ENCODE measurements at regions not wholly inside any gene's neighbourhood (a gene's known extent, or its start where the extent isn't known, plus 50 kb on each side); places are given as distances from the start of the nearest gene placed in this dataset.
A peak's percentile ranks its signal among the peaks of the same experiment; 100 is the strongest.
"Not testable (repeated sequence)": the region's sequence is repeated elsewhere in the genome, so short reads cannot be mapped to it uniquely, and the experiment has no call there.

DNA sequence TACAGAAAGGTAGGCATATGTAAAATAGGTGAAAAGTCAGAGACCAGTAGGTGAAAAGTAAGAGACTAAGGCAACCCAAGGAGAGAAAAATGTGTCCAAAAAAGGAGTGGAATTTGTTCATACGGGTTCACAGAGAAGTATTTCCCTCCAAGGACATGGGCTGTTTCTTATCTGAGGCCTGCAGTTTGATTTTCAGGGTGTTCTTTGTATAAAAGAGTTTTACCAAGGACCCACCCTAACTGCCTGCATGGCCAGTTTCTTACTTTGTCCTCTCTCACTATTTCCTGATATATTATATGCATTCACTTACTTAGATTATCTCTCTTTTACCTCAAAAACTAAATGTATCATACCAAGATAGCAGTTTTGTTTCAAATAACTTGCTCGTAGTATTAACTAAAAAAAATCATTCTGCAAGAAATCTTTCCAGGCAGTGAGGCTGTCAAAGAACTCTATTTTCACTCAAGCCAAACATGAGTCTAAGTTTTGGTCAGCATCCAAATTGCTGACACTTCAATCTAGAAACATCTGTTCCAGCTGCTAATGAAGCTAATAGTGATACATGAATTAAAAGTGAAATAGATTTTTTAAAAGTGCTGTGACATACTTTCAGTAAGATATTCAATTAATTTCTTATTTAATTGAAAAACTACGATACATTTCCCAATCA lies 141.4 kb upstream of the SGCG start:
- no peak overlapping the region for H3K27ac Mint-ChIP-seq
- peaks cover 9% of the 10 kb centered on the region for H3K27me3 Mint-ChIP-seq
- DNase-seq, result no peak
- no peaks in the 10 kb centered on the region for H3K4me1 Mint-ChIP-seq
- H3K9me3 Mint-ChIP-seq, result no peaks in the 10 kb centered on the region
- H3K4me3 Mint-ChIP-seq, result no peak overlapping the region
- no peaks in the 10 kb centered on the region for H3K36me3 Mint-ChIP-seq

DNA sequence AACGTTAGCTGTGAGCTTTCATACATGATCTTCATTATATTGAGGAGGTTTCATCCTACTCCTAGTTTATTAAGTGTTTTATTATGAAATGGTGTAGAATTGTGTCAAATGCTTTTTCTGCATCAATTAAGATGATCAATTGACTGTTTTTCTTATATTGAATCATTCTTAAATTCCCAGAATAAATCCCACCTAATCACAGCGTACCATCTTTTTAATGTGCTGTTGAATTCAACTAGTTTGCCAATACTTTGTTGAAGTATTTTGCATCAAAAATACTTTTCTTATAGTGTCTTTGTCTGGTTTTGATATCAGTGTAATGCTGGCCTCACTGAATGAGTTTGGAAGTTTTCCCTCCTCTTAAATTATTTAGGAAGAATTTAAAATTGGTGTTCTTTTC lies 138.6 kb upstream of the SGCG start:
- H3K27ac Mint-ChIP-seq, result no peak overlapping the region
- DNase-seq, result no peak
- no peaks in the 10 kb centered on the region for H3K9me3 Mint-ChIP-seq
- H3K36me3 Mint-ChIP-seq, result no peaks in the 10 kb centered on the region
- H3K4me3 Mint-ChIP-seq, result no peak overlapping the region
- peaks cover 13% of the 10 kb centered on the region for H3K27me3 Mint-ChIP-seq
- H3K4me1 Mint-ChIP-seq, result no peaks in the 10 kb centered on the region

DNA sequence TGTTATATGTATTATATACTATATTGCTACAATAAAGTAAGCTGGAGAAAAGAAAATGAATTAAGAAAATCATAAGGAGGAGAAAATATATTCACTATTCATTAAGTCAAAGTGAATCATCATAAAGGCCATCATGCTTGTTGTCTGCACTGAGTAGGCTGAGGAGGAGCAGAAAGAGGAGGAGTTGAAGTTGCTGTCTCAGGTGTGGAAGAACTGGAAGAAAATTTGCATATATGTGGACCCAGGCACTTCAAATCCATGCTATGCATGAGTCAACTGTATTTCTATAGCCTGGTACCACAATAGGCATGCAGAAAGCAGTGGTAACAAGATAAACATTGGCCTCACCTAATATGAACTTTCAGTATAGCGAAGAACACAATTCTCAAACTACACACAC lies 135.9 kb upstream of the SGCG start:
- Mint-ChIP-seq H3K4me3 (no peak overlapping the region), H3K27me3 (peaks cover 10% of the 10 kb centered on the region), H3K36me3 (no peaks in the 10 kb centered on the region), H3K4me1 (no peaks in the 10 kb centered on the region), H3K9me3 (no peaks in the 10 kb centered on the region), H3K27ac (no peak overlapping the region)
- no peak for DNase-seq

DNA sequence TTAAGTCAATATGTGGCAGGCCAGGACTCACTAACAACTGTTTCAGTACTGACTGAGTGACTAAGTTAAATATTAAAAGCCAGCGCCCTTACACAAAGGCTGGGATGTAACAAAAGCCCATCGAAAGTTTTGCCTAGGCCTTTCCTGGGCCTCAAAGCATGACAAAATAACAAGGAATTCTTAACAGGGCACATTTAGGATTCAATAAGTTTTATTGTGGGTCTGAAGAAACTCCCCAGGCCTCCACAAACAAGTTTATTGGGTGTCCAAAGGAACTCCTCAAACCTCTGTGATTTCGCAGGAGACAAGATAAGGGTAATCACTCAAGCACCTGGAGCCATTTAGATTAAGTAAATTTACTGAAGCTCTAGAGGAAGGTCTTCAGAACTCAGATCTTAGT lies 130.7 kb upstream of the SGCG start:
- H3K27me3 Mint-ChIP-seq, result peaks cover 4% of the 10 kb centered on the region
- H3K27ac Mint-ChIP-seq, result no peak overlapping the region
- H3K9me3 Mint-ChIP-seq, result no peaks in the 10 kb centered on the region
- no peak overlapping the region for H3K4me3 Mint-ChIP-seq
- DNase-seq, result no peak
- H3K4me1 Mint-ChIP-seq, result no peaks in the 10 kb centered on the region
- no peaks in the 10 kb centered on the region for H3K36me3 Mint-ChIP-seq

DNA sequence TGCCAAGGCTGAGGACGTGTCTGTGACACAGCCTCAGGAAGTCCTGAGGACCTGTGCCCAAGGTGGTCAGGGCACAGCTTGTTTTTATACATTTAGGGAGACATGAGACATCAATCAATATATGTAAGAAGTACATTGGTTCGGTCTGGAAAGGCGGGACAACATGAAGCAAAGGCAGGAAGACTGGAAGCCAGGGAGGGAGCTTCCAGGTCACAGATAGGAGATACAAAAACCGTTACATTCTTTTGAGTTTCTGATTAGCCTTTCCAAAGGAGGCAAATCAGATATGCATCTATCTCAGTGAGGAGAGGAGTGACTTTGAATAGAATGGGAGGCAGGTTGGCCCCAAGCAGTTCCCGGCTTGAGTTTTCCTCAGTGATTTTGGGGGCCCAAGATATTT lies 127.1 kb upstream of the SGCG start:
- H3K4me3 Mint-ChIP-seq, H3K27me3 Mint-ChIP-seq, DNase-seq, H3K27ac Mint-ChIP-seq, H3K4me1 Mint-ChIP-seq, H3K36me3 Mint-ChIP-seq, H3K9me3 Mint-ChIP-seq: not testable (repeated sequence)

DNA sequence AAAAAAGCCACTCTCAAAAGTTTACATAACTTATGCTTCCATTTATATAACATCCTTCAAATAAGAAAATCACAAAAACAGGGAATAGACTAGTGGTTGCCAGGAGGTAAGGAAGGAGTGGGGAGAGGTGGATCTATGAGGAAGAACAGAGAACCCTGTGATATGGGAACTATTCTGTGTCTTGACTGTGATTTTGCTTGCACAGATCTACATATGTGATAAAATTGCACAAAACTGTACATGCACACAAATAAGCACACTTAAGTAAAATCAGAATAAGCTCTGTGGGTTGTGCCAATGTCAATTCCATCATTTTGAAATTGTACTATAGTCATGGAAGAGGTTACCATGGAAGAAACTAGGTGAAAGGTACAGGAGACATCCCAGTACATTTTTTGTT lies 121.6 kb upstream of the SGCG start:
- Mint-ChIP-seq H3K36me3 (no peaks in the 10 kb centered on the region), H3K27ac (no peak overlapping the region)

DNA sequence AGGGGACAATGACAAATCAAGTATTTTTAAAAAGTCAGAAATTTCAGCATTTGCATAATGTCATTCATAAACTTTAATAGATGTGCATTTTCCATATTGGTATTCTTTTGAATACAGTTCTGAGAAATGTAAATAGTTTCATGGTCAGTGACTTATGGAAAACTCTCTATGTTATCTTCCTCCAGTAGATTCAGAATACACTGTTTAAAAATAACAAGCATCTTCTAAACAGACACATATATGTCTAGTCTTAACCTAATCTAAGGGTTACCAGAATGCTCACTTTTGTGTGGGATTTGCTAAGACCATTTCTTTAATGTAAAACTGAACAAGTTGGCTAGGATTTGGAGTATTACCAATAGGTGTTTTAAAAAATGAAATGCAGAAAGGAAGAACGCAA lies 119.8 kb upstream of the SGCG start:
- Mint-ChIP-seq H3K27me3 (no peaks in the 10 kb centered on the region), H3K4me3 (no peak overlapping the region), H3K4me1 (no peaks in the 10 kb centered on the region)

More for the DNA sequence above, 121.6 kb upstream of the SGCG start:
- Mint-ChIP-seq H3K4me1 (no peaks in the 10 kb centered on the region), H3K27me3 (no peaks in the 10 kb centered on the region), H3K4me3 (no peak overlapping the region), H3K9me3 (no peaks in the 10 kb centered on the region)
- DNase-seq, result no peak

DNA sequence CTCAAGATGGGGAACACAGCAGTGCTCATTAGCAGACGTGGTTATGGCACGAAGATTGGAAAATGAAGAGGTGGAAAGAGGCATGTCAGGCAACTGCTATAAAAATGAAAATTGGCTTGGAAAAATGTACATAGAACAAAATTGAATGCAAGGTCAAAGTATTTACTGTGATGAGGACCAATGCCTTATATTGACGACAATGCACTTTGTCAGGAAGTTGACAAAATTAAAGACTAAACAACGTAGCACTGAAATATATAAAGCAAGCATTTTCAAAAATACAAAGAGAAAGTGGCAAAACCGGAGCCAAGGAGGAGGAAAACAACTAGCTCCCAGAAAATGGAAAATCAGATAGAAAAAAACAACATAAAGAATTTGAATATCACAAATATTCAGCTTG lies 113.7 kb upstream of the SGCG start:
- Mint-ChIP-seq H3K36me3 (no peaks in the 10 kb centered on the region), H3K4me1 (no peaks in the 10 kb centered on the region), H3K27me3 (no peaks in the 10 kb centered on the region), H3K9me3 (peaks cover 3% of the 10 kb centered on the region), H3K27ac (no peak overlapping the region), H3K4me3 (no peak overlapping the region)
- DNase-seq, result no peak

More for the DNA sequence above, 119.8 kb upstream of the SGCG start:
- Mint-ChIP-seq H3K36me3 (no peaks in the 10 kb centered on the region), H3K27ac (no peak overlapping the region), H3K9me3 (no peaks in the 10 kb centered on the region)
- DNase-seq, result no peak

DNA sequence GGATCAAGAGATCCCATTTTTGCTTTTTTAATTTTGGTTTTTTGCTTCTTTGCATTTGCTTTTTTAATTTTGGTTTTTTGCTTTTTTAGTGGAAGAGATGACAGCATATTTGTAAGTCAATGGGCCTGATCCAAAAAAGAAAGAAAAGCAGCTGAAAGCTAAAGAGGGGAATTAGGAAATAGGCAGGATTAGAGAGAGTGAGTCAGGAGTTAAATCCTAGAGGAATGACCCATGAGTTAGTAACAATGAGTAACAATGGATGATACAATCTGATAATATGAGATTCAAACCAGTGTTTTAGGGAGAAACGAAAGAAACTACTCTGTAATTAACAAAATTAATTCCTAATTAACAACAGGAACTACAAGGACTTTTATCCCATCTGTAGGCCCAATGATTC lies 111.2 kb upstream of the SGCG start:
- H3K36me3 Mint-ChIP-seq, result no peaks in the 10 kb centered on the region
- no peak overlapping the region for H3K27ac Mint-ChIP-seq
- peaks cover 3% of the 10 kb centered on the region for H3K9me3 Mint-ChIP-seq
- H3K27me3 Mint-ChIP-seq, result no peaks in the 10 kb centered on the region
- no peak for DNase-seq
- H3K4me1 Mint-ChIP-seq, result no peaks in the 10 kb centered on the region
- no peak overlapping the region for H3K4me3 Mint-ChIP-seq

DNA sequence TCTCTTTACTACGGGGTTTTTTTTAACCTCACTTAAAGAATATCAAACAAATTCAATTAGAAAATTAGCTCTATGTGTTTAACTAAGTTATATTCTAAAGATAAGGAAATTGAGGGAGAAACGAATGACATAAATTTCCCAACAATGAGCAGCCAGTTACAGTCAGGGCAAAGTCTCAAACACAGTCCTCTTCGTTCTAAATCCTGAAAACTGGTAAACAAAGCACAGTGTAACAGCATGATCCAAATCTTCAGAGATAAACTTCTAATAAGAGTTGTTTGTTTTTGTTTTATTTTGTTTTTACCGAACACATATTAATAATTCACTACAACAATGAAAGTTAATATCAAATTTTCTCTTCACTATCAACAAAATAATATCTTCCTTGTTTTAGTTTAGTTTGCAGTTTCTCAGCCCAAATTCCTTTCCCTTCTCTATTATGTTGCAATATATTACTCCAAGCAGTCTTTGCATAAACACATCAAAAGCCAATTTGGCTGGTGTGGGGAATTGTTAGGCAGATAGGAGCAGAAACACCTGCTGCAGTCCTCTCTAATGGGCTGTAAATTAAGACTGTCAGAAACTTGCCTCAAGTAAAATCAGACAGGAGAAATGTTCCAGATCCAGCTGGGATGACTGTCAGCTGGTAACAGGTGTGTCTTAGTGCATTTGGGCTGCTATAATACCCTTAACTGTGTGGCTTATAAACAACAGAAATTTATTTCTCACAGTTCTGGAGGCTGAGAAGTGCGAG lies 106.5 kb upstream of the SGCG start:
- Mint-ChIP-seq H3K27ac (no peak overlapping the region), H3K4me3 (no peak overlapping the region), H3K4me1 (no peaks in the 10 kb centered on the region), H3K9me3 (peaks cover 3% of the 10 kb centered on the region), H3K36me3 (no peaks in the 10 kb centered on the region), H3K27me3 (no peaks in the 10 kb centered on the region)
- no peak for DNase-seq

DNA sequence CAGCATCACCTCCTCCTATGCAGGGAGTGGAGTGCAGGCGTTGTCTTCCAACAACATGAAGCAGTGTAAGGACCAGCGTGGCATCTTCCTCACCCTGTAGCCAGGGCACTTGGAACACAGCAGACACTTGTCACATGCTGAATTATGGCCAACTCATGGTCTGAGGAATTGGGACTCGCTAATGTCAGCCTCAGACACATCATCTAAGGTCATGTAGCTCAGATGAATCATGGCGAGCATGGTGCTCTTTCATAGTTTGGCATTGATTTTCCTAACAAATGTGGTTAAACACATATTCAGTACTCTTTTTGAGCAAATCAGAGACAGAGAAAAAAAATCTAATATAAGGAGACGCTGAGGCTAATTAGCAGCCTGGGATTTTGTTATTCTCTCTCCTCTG lies 99.6 kb upstream of the SGCG start:
- H3K9me3 Mint-ChIP-seq, result no peaks in the 10 kb centered on the region
- no peak overlapping the region for H3K27ac Mint-ChIP-seq
- no peaks in the 10 kb centered on the region for H3K36me3 Mint-ChIP-seq
- DNase-seq, result no peak
- H3K4me3 Mint-ChIP-seq, result no peak overlapping the region
- peaks cover 3% of the 10 kb centered on the region for H3K27me3 Mint-ChIP-seq
- no peaks in the 10 kb centered on the region for H3K4me1 Mint-ChIP-seq

DNA sequence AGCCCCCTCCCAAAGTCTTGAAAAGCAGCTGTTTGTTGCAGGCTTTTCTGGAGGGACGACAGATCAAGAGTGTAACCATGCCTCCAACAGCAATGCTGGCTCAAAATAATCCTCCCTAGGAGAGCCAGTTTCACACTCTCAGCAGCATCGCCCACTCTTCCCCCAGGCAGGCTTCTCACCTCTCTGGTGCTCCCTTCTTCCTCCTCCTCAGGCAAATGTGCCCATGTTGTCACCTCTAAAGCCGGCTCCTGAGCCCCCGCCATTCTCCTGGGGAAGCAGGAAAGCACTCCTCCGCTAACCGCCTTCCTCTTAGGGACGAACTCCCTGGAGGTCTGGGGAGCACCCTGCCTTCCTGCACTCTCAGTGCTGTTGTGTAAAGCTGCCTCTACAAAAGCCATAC lies 98.9 kb upstream of the SGCG start:
- H3K36me3 Mint-ChIP-seq, result no peaks in the 10 kb centered on the region
- no peaks in the 10 kb centered on the region for H3K9me3 Mint-ChIP-seq
- peak overlapping the region; percentile 39 for H3K27ac Mint-ChIP-seq
- no peak overlapping the region for H3K4me3 Mint-ChIP-seq
- peaks cover 3% of the 10 kb centered on the region for H3K27me3 Mint-ChIP-seq
- DNase-seq, result no peak
- H3K4me1 Mint-ChIP-seq, result no peaks in the 10 kb centered on the region

DNA sequence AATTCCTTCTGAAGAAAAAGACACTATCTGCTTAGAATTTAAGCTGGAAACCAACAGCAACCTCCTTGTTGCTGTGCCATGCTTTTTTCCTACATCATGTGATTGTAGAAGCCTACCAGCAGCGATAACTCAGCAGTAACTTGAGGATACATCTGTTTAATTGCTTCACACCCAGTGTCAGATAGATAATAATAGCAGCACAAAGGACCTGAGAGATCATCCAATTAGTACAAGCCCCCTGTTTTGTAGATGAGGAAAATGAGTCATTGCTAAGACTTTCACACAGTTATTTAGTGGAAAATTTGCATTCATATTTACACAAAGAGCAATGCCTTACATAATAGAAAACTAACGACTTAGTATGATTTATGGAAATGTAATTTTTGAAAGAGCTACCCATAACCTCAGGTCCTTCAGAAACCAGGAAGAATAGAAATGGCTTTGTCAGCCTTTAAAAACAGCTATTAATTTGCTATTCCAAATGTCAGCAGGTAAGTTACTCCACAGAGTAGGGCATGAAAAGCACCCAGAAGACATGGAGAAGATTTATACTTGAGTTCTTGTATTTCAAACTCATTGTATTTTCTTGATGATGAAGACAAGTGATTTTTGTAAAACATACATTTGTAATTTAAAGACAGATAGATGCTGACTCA lies 93.7 kb upstream of the SGCG start:
- peaks cover 8% of the 10 kb centered on the region for H3K27me3 Mint-ChIP-seq
- no peak overlapping the region for H3K4me3 Mint-ChIP-seq
- DNase-seq, result no peak
- H3K9me3 Mint-ChIP-seq, result no peaks in the 10 kb centered on the region
- no peak overlapping the region for H3K27ac Mint-ChIP-seq
- no peaks in the 10 kb centered on the region for H3K36me3 Mint-ChIP-seq
- H3K4me1 Mint-ChIP-seq, result no peaks in the 10 kb centered on the region

DNA sequence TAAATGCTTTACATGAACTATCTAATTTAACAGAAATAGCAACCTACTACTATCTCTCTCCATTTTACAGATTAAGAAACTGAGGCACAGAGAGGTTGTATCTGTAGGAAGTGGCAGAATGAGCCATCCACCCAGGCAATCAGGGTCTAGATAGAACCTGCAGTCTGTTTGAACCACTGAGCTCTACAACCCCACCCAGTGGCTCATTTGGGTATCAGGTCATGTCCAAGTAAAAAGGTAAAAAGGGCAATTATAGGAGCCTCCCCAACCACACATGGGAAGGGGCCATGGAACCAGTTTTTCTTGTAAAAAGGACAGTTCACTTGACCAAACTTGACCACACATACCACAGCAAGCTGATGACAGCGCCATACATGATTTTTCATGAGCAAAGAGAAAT lies 92.9 kb upstream of the SGCG start:
- H3K9me3 Mint-ChIP-seq, result no peaks in the 10 kb centered on the region
- no peaks in the 10 kb centered on the region for H3K4me1 Mint-ChIP-seq
- DNase-seq, result peak; percentile 5
- H3K27me3 Mint-ChIP-seq, result peaks cover 8% of the 10 kb centered on the region
- no peak overlapping the region for H3K27ac Mint-ChIP-seq
- no peak overlapping the region for H3K4me3 Mint-ChIP-seq
- no peaks in the 10 kb centered on the region for H3K36me3 Mint-ChIP-seq

DNA sequence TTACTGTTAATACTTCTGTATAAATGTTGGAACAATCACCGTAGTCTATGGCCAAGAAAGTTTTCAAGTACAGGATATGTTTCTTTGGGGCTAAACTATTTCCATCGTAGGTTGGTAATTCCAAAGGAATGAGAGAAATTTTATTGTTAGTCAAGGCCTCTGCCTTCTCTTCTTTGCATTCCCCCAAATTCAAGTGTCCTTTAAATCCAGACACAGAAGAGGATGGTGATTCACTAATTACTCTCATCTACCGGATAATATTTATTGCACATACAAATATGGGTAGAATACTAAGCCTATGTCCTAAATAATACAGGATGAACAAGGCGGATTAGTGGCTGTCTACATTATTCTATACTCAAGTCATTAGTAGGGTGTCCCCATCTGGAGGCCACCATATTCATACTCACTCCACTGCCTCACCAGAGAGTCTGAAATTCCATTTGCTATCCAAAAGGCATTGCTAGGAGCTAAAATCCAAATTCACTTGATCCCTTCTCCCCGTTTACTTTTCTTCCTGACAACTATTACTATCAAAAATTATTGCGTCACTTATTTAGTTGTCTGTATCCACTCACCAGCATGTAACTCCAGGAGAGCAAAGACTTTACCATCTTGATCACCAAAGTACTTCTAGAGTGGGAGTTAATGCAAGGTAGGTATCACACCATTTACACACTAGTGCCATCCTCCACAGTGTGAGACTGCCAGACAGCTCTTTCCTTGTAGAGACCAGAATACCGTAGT lies 82.4 kb upstream of the SGCG start:
- Mint-ChIP-seq H3K27ac (no peak overlapping the region), H3K9me3 (no peaks in the 10 kb centered on the region), H3K4me1 (no peaks in the 10 kb centered on the region), H3K4me3 (no peak overlapping the region), H3K27me3 (no peaks in the 10 kb centered on the region), H3K36me3 (no peaks in the 10 kb centered on the region)
- no peak for DNase-seq

All from activated naive CD8-positive, alpha-beta T cell treated with anti-CD3 and anti-CD28 coated beads for 36 hours (primary cell).